Fibroblast of peridontal ligament (primary cell): ENCODE measurements at regions not wholly inside any gene's neighbourhood (a gene's known extent, or its start where the extent isn't known, plus 50 kb on each side); places are given as distances from the start of the nearest gene placed in this dataset.

Source experiments
- DNase-seq: peaks from one replicate; pipeline ENCODE4 v3.0.0-alpha.2; 2010; ENCODE audit errors: extremely low read depth

GRCh38 chr13:108005231-108005630 lies 210.1 kb downstream of the LIG4 start:
- DNase-seq = no peak

GRCh38 chr13:108003626-108004025 lies 211.7 kb downstream of the LIG4 start:
- no peak for DNase-seq

- no peak for DNase-seq
Measured at GRCh38 chr13:108000998-108001397, 214.3 kb downstream of the LIG4 start.

GRCh38 chr13:107999751-108000150 lies 215.6 kb downstream of the LIG4 start:
- no peak for DNase-seq

GRCh38 chr13:107994137-107994536 lies 221.2 kb downstream of the LIG4 start:
- DNase-seq = no peak

GRCh38 chr13:107993239-107993949 lies 221.9 kb downstream of the LIG4 start:
- DNase-seq = no peak

- DNase-seq = no peak
Measured at GRCh38 chr13:107992542-107992941, 222.8 kb downstream of the LIG4 start.

GRCh38 chr13:107977071-107977574 lies 238.2 kb downstream of the LIG4 start:
- DNase-seq = no peak

GRCh38 chr13:107976628-107977027 lies 238.7 kb downstream of the LIG4 start:
- no peak for DNase-seq

- DNase-seq = no peak
Measured at GRCh38 chr13:107974409-107974808, 240.9 kb downstream of the LIG4 start.

GRCh38 chr13:107969546-107969945 lies 245.8 kb downstream of the LIG4 start:
- no peak for DNase-seq

GRCh38 chr13:107968470-107968869 lies 246.9 kb downstream of the LIG4 start:
- DNase-seq = no peak

GRCh38 chr13:107964395-107964794 lies 250.9 kb downstream of the LIG4 start:
- no peak for DNase-seq

GRCh38 chr13:107961849-107962608 lies 253.3 kb downstream of the LIG4 start:
- DNase-seq = no peak

GRCh38 chr13:107960301-107960700 lies 255.0 kb downstream of the LIG4 start:
- DNase-seq = no peak

- DNase-seq = no peak
Measured at GRCh38 chr13:107956889-107957288, 258.4 kb downstream of the LIG4 start.

GRCh38 chr13:107942030-107942617 lies 273.2 kb downstream of the LIG4 start:
- no peak for DNase-seq

GRCh38 chr13:107941345-107942029 lies 273.8 kb downstream of the LIG4 start:
- DNase-seq = no peak

GRCh38 chr13:107937848-107938247 lies 277.5 kb downstream of the LIG4 start:
- DNase-seq = no peak

- no peak for DNase-seq
Measured at GRCh38 chr13:107931056-107931455, 284.3 kb downstream of the LIG4 start.

GRCh38 chr13:107928762-107929161 lies 286.6 kb downstream of the LIG4 start:
- no peak for DNase-seq

- DNase-seq = no peak
Measured at GRCh38 chr13:107927557-107927956, 287.8 kb downstream of the LIG4 start.
